Right renal cortex interstitium (tissue), 3 donors: ENCODE measurements at regions not wholly inside any gene's neighbourhood (a gene's known extent, or its start where the extent isn't known, plus 50 kb on each side); places are given as distances from the start of the nearest gene placed in this dataset.

Experiments used
- DNase-seq, 3 donors: peaks; one replicate each; pipeline ENCODE4 v3.0.0-alpha.2; 2013; ENCODE audit warnings: low read depth in 3 of 3, low spot score in 2 of 3

GRCh38 chr3:79928687-79929408 is 161.1 kb upstream of the ROBO1 start:
- DNase-seq, result no peak

GRCh38 chr3:79926522-79926921 is 158.7 kb upstream of the ROBO1 start:
- DNase-seq, result no peak

GRCh38 chr3:79922633-79923032 is 154.8 kb upstream of the ROBO1 start:
- no peak for DNase-seq

- no peak for DNase-seq
Measured at GRCh38 chr3:79917561-79917960, 149.8 kb upstream of the ROBO1 start.

GRCh38 chr3:79910337-79910736 is 142.5 kb upstream of the ROBO1 start:
- DNase-seq, result no peak

DNA sequence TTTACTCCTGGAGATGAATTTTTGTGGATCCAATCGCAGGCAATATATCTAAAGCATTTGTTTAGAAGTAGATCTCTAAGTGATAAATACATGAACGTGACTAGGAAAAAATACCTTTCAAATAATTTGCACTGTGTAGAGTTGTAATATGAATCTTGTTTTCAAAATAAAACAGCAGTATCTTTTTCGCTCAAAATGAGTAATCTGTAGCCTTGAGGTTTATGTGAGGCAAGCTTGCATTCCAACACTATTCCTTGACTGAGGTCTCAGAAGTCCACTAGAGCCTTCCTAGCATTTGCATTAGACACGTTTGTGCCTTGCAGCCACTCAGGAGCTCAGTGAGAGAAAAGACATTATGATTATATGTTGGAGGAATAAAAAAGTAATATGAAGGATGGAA is 138.3 kb upstream of the ROBO1 start:
- DNase-seq, result no peak

- no peak for DNase-seq
Measured at GRCh38 chr3:79902151-79902550, 134.4 kb upstream of the ROBO1 start.

GRCh38 chr3:79898907-79899306 is 131.1 kb upstream of the ROBO1 start:
- no peak for DNase-seq

DNA sequence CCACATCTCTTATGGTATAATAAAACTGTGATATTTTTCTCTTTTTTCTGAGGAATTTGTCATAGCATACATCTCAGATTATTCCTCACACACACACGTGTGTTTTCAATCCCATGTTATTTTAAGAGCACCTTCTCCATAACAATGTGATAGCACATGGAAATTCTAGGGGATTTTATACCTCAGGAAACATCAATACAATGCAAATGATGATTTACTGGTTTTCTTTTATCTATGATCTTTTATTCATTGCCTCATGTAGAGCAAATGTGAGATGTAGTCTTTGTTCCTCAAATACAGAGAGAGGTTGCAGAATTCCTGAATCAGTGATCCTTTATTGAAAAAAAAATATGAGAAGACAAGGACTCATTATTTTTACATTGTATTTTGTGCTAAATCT is 128.3 kb upstream of the ROBO1 start:
- DNase-seq, result no peak

GRCh38 chr3:79887213-79887612 is 119.4 kb upstream of the ROBO1 start:
- no peak for DNase-seq

DNA sequence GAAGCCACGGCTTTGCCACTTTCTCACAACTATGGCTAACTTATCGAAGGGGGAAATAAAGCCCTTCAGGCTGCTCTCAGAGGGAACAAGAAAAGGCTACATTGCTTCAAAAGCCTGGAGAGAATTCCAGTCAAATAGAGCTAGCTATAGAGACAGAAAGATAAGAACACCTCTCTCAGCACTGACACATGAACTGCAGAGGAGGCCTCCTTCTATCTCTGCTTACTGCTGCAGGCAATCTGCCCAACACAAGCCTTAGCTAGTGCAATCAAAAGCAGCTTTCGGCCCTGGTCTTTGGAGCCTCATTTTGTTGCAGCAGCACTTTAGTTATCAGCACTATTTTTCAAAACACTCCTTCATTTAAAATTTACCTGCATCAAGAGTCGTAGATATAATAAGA is 118.4 kb upstream of the ROBO1 start:
- DNase-seq, result no peak

DNA sequence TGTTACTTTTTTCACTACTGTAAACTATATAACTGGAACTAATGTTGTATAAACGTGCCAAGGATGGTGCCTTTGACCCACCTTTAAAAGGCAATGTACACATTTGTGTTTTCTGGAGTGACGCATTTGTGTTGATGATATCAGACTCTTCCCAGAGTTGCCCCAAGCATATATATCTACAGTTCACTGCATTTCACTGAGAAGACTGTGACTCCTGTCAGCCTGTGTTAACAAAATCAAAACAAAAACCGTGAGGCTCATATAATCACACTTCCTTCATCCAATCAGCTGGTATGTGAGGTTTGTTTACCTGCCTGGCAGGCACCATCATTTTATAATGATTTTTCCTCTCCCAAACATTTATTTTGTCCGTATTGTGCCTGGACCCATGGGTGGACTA is 117.6 kb upstream of the ROBO1 start:
- no peak for DNase-seq

DNA sequence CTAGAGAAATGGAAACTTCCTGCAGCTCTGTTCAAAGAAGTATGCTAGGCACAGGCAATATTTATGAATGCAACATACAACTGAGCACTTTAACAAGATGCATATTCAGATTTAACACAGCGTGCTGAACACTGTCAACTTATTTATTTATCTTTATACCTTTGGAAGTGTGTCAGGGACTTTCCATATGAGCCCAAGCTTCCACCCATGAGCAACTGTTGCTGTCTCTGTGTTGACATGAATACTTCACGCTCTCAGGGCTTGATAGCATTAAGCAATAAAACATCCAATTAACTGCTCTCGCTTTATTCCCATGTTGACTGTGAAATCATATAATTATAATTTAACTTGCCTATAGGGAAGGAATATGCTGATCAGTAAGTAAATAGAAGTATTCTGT is 116.6 kb upstream of the ROBO1 start:
- no peak for DNase-seq

DNA sequence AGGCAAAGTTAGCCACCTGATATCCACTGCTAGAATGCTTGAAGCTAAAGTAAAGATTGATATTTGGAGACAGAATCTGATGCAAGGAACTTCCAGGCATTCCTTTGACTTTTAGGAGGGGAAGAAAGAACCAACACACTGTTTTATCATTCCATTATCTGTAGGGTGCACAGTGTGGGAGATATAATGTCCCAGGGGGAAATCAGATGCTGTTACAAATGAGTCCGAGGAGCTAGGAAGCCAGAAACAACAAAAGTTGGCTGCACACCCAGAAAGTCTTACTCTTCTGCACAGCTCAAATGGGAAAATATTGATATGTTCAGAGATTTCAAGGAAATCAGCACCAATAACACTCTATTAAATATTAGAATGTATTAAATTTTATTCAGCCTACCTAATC is 113.6 kb upstream of the ROBO1 start:
- DNase-seq, result no peak

DNA sequence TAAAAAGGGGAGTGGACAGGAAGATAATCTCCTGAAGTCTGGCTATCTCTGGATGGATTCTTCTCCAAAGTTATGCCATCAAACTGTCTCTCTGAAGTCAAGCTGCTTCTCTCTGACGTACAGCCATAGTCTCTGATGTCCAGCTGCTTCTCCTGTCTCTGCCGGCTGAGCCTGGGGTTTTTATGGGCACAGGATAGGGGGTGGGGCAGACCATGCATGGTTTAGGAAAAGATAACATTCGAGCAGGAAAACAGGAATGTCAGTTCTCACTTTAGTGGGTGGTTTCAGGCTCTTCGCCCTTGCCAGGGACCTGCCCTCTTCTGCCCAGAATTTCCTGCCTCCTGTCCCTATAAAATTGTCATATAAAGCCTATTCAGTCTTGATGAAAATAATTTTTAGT is 110.9 kb upstream of the ROBO1 start:
- DNase-seq, result no peak

DNA sequence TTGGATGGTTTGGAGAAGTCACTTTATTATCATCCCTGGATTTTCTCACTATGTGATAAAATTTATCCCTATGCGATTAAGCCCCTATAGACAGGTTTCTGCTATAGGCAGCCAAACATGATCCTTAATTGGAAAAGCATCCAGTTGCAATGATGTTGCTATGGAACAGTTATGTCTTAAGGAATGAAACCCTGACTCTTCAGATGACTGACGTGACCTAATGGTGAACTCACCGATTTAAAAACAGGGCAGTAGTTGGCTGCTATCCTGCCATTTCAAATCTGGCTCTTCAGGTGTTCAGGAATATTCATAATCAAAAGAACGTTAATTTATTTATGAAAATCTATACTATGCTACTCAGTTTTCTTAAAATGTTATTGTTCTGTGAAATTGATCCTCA is 106.8 kb upstream of the ROBO1 start:
- no peak for DNase-seq

DNA sequence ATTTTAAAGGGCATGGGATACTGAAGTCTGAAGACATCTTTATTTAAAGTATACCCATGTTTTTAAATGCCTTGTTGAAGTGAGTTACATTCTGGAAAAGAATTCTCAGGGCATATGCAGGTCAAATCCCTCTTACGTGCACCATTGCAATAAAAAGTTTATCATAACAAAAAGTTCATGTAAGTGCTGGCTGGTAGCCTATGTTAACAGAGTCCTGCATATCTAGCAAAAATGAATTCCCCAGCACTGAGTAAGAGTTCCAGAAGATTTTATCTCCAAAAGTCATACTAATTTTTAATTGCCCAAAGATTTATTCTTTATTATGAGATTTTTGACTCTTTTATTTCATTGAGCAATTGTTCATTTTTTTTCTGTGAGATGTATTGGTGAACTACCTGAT is 104.7 kb upstream of the ROBO1 start:
- no peak for DNase-seq

DNA sequence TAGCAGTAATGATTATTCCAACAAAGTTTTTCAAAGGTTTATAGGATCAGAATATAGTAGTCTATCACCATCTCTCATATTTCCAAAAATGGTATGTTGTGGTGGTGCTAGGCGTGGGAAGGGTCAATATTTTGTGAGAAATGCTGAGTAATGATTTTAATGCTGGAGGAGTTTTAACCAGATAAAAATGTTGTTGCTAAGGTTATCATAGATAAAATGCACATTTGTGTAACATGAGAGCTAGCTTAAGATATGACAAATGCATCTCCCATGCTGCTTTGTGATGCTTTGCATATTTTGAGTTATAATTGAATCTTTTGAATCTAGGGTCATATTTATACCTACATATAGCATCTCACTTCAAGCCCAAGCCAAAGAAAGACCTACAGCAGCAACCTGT is 103.9 kb upstream of the ROBO1 start:
- no peak for DNase-seq

- DNase-seq, result no peak
Measured at GRCh38 chr3:79870313-79870620, 102.5 kb upstream of the ROBO1 start.

- no peak for DNase-seq
Measured at GRCh38 chr3:79869461-79870312, 101.9 kb upstream of the ROBO1 start.

- DNase-seq, result no peak
Measured at GRCh38 chr3:79866162-79866561, 98.4 kb upstream of the ROBO1 start.

DNA sequence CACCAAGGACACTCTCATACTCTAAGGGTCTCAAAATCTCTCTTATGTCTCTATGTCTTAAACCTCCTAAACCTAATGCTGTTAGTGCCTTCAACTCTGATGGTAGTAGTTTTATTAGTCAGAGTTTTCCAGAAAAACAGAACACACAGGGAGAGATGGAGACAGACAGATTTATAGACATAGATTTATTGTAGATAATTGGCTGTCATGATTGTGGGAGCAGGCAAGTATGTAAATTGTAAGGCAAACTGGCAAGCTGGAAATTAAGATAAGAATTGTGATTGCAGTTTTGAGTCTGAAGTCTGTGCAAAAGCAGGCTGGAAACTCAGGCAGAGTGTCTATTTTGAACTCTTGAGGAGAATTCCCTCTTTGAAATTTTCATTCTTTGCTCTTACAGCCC is 96.3 kb upstream of the ROBO1 start:
- no peak for DNase-seq

GRCh38 chr3:79848876-79849275 is 81.1 kb upstream of the ROBO1 start:
- DNase-seq, result no peak
